Activated T-cell treated with anti-CD3 and anti-CD28 coated beads, Interleukin-2, amount 50 U/mL, for 4 hours (primary cell): ENCODE measurements at regions not wholly inside any gene's neighbourhood (a gene's known extent, or its start where the extent isn't known, plus 50 kb on each side); places are given as distances from the start of the nearest gene placed in this dataset.

Source experiments
- ATAC-seq, 2 donors: fragments of 200-7000 bp; cut with Tn5 transposase; one replicate each; pipeline ENCODE4 v1.10.0; 2021
- DNase-seq: peaks from one replicate; pipeline ENCODE4 v3.0.0-alpha.2; 2020
- H3K27me3 Mint-ChIP-seq: one replicate; pipeline ENCODE4 v1.8.0; 2021; ENCODE audit warnings: low read depth, mixed read lengths
- H3K36me3 Mint-ChIP-seq: one replicate; pipeline ENCODE4 v1.8.0; 2022; ENCODE audit warnings: mixed read lengths; ENCODE audit not compliant: insufficient read depth
- H3K4me1 Mint-ChIP-seq: one replicate; pipeline ENCODE4 v1.8.0; 2021; ENCODE audit warnings: low read depth, mixed read lengths
- H3K4me3 Mint-ChIP-seq: one replicate; pipeline ENCODE4 v1.8.0; 2021; ENCODE audit warnings: mild to moderate bottlenecking, moderate library complexity, mixed read lengths
- H3K9me3 Mint-ChIP-seq: one replicate; pipeline ENCODE4 v1.8.0; 2021; ENCODE audit warnings: mixed read lengths

DNA sequence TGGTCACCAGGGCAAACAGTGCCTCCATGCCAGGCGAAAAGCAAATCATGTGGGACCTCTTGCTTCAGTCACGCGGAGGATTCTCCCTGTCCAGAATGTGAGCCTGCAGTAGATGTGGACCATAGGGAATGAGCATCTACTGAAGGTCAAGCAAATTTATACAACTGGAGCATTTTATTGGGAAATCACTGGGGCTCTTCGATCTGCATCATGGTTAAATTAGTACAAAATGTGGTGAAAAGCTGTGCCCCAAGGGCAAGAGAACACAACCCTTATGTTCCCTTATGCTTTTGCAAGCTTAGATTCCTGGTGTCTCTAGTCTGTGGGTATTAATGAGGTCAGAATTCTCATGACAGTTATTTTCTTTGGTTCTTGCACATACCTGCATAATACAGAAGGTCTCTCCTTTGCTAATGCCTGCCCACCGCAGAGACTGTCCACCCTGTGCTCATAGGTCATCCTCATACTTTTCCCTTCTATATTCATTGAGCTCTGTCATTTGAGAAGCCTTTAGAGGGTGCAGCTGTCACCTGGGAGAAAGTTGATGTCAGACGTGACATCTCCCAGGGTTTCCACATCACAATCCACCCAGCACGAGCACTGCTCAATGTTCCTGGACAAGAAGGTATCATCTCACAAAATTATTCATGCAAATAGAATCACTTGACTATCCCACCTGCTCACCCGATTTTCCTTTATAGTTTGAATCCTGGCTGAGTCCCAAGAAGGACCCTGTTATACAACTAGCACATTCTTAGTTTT is 111.7 kb downstream of the NXNL2 start:
- DNase-seq (no peak), ATAC-seq (no peak)
- H3K4me3 Mint-ChIP-seq: no peak overlapping the region
- peaks cover 15% of the 10 kb centered on the region for H3K27me3 Mint-ChIP-seq
- no peaks in the 10 kb centered on the region for H3K4me1 Mint-ChIP-seq
- H3K9me3 Mint-ChIP-seq: no peaks in the 10 kb centered on the region
- H3K36me3 Mint-ChIP-seq: no peaks in the 10 kb centered on the region

- no peaks in the 10 kb centered on the region for H3K9me3 Mint-ChIP-seq
- no peak overlapping the region for H3K4me3 Mint-ChIP-seq
- no peaks in the 10 kb centered on the region for H3K36me3 Mint-ChIP-seq
- no peaks in the 10 kb centered on the region for H3K27me3 Mint-ChIP-seq
- ATAC-seq (no peak), DNase-seq (no peak)
- H3K4me1 Mint-ChIP-seq: no peaks in the 10 kb centered on the region
Observed at GRCh38 chr9:88651682-88652633, 117.0 kb downstream of the NXNL2 start.

- no peaks in the 10 kb centered on the region for H3K4me1 Mint-ChIP-seq
Observed at GRCh38 chr9:88652876-88653275, 117.9 kb downstream of the NXNL2 start.

GRCh38 chr9:88653406-88653805 is 118.4 kb downstream of the NXNL2 start:
- DNase-seq (no peak), ATAC-seq (no peak)
- Mint-ChIP-seq H3K4me1 (no peaks in the 10 kb centered on the region), H3K27me3 (no peaks in the 10 kb centered on the region), H3K9me3 (no peaks in the 10 kb centered on the region), H3K36me3 (no peaks in the 10 kb centered on the region), H3K4me3 (no peak overlapping the region)

More at GRCh38 chr9:88652876-88653275, 117.9 kb downstream of the NXNL2 start:
- Mint-ChIP-seq H3K36me3 (no peaks in the 10 kb centered on the region), H3K4me3 (no peak overlapping the region), H3K27me3 (no peaks in the 10 kb centered on the region), H3K9me3 (no peaks in the 10 kb centered on the region)
- ATAC-seq: no peak
- DNase-seq: no peak

- Mint-ChIP-seq H3K9me3 (no peaks in the 10 kb centered on the region), H3K4me3 (no peak overlapping the region), H3K36me3 (no peaks in the 10 kb centered on the region), H3K4me1 (no peaks in the 10 kb centered on the region), H3K27me3 (no peaks in the 10 kb centered on the region)
- DNase-seq (no peak), ATAC-seq (no peak)
Observed at GRCh38 chr9:88653911-88654310, 118.9 kb downstream of the NXNL2 start.

- Mint-ChIP-seq H3K36me3 (no peaks in the 10 kb centered on the region), H3K9me3 (no peaks in the 10 kb centered on the region), H3K27me3 (peaks cover 8% of the 10 kb centered on the region), H3K4me3 (no peak overlapping the region), H3K4me1 (no peaks in the 10 kb centered on the region)
- ATAC-seq: no peak
- no peak for DNase-seq
Observed at GRCh38 chr9:88657893-88658292, 122.9 kb downstream of the NXNL2 start.

DNA sequence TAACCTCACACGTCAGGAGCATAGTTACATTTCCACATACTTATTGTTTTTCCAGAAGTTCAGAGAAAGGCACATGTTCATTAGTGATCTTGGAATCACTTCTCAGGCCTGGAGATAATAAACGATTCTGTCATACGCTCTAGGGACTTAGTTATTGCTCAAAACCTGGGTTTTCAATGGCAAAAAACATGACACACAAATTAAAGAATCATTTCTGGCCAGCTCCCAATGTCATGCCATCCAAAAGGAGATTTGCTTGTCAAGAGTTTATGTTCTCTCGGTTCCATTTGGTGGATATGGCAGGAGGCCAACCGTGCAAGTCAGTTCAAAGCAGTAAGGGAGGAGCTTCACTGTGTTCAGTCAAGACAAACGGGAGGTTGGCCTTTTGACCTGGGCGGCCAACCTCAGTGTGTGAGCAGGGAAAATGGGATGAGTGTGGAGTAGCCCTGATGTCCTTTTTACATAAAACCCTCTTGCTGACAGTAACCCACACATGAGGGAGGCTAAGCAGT is 123.4 kb downstream of the NXNL2 start:
- H3K27me3 Mint-ChIP-seq: peaks cover 8% of the 10 kb centered on the region
- ATAC-seq: no peak
- no peaks in the 10 kb centered on the region for H3K4me1 Mint-ChIP-seq
- no peak for DNase-seq
- no peaks in the 10 kb centered on the region for H3K36me3 Mint-ChIP-seq
- no peak overlapping the region for H3K4me3 Mint-ChIP-seq
- H3K9me3 Mint-ChIP-seq: no peaks in the 10 kb centered on the region

DNA sequence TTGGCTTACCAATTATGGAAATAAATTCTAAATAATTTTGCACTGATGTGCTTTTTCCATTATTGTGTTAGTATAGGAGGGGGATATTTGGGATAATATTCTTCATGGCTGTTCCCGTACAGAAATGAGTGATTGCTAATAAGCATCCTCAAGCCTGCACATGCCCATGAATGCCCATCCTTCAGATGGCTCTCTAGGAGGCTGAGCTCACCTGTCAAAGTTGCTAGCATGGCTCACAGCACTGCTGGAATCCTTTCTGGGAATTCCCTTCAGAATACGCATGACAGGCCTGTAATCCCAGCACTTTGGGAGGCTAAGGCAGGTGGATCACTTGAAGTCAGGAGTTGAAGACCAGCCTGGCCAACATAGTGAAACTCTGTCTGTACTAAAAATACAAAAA is 124.1 kb downstream of the NXNL2 start:
- Mint-ChIP-seq H3K27me3 (peaks cover 8% of the 10 kb centered on the region), H3K36me3 (no peaks in the 10 kb centered on the region), H3K4me3 (no peak overlapping the region), H3K9me3 (no peaks in the 10 kb centered on the region), H3K4me1 (no peaks in the 10 kb centered on the region)
- no peak for DNase-seq
- ATAC-seq: no peak

- ATAC-seq (no peak), DNase-seq (no peak)
- Mint-ChIP-seq H3K4me1 (no peaks in the 10 kb centered on the region), H3K4me3 (no peak overlapping the region), H3K36me3 (no peaks in the 10 kb centered on the region), H3K27me3 (peaks cover 8% of the 10 kb centered on the region), H3K9me3 (no peaks in the 10 kb centered on the region)
Observed at GRCh38 chr9:88660611-88661010, 125.6 kb downstream of the NXNL2 start.

DNA sequence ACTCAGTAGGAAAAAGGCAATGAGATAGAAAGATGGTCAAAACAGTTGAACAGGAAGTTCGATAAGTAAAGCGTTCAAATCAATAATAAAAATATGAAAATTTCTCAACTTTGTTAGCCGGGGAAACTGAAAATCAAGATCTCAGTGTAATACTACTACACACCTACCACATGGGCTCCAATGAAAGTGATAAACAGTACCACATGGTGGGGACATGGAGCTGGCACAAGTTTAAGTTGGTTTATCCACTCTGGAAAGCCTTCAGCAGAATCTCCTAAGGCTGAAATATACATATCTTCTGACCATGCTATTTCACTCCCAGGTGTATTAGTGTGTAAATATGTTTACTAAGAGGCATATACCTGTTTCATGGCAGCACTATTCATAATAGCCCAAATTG is 126.8 kb downstream of the NXNL2 start:
- Mint-ChIP-seq H3K36me3 (no peaks in the 10 kb centered on the region), H3K4me3 (no peak overlapping the region), H3K27me3 (peaks cover 8% of the 10 kb centered on the region), H3K9me3 (no peaks in the 10 kb centered on the region), H3K4me1 (no peaks in the 10 kb centered on the region)
- DNase-seq: no peak
- ATAC-seq: no peak

GRCh38 chr9:88663771-88664419 is 128.9 kb downstream of the NXNL2 start:
- DNase-seq: no peak
- no peaks in the 10 kb centered on the region for H3K36me3 Mint-ChIP-seq
- no peaks in the 10 kb centered on the region for H3K4me1 Mint-ChIP-seq
- peaks cover 8% of the 10 kb centered on the region for H3K27me3 Mint-ChIP-seq
- H3K9me3 Mint-ChIP-seq: no peaks in the 10 kb centered on the region
- ATAC-seq: no peak
- H3K4me3 Mint-ChIP-seq: no peak overlapping the region

GRCh38 chr9:88664773-88665172 is 129.8 kb downstream of the NXNL2 start:
- Mint-ChIP-seq H3K4me1 (no peaks in the 10 kb centered on the region), H3K27me3 (peaks cover 9% of the 10 kb centered on the region), H3K36me3 (no peaks in the 10 kb centered on the region), H3K4me3 (no peak overlapping the region), H3K9me3 (no peaks in the 10 kb centered on the region)
- DNase-seq (no peak), ATAC-seq (no peak)

- DNase-seq: no peak
- ATAC-seq: no peak
- Mint-ChIP-seq H3K4me1 (no peaks in the 10 kb centered on the region), H3K27me3 (peaks cover 7% of the 10 kb centered on the region), H3K9me3 (no peaks in the 10 kb centered on the region), H3K4me3 (no peak overlapping the region), H3K36me3 (no peaks in the 10 kb centered on the region)
Observed at GRCh38 chr9:88672874-88673689, 138.1 kb downstream of the NXNL2 start.

GRCh38 chr9:88673886-88674285 is 138.9 kb downstream of the NXNL2 start:
- H3K27me3 Mint-ChIP-seq: peaks cover 7% of the 10 kb centered on the region
- DNase-seq: no peak
- no peaks in the 10 kb centered on the region for H3K9me3 Mint-ChIP-seq
- H3K4me3 Mint-ChIP-seq: no peak overlapping the region
- no peak for ATAC-seq
- no peaks in the 10 kb centered on the region for H3K36me3 Mint-ChIP-seq
- H3K4me1 Mint-ChIP-seq: no peaks in the 10 kb centered on the region
